ENCODE measurements at regions not wholly inside any gene's neighbourhood (a gene's known extent, or its start where the extent isn't known, plus 50 kb on each side); places are given as distances from the start of the nearest gene placed in this dataset.

GRCh38 chr4:24364249-24364648 is 220.1 kb downstream of the DHX15 start:
- TF ChIP-seq CTCF (IDR thresholded peaks at IDR 0.05): no peak
- no peak for TF ChIP-seq FOXJ3 (CRISPR knock-in tag; IDR thresholded peaks at IDR 0.05; ENCODE audit: borderline replicate concordance)
- no peak for TF ChIP-seq CREM (CRISPR knock-in tag; IDR thresholded peaks at IDR 0.05)
- no peak for TF ChIP-seq TCF7 (CRISPR knock-in tag; IDR thresholded peaks at IDR 0.05; ENCODE audit: low read depth)
- no peak for TF ChIP-seq TEAD1 (CRISPR knock-in tag; IDR thresholded peaks at IDR 0.05)
- no peak for TF ChIP-seq E2F1 (CRISPR knock-in tag; IDR thresholded peaks at IDR 0.05)
